Activated B cell treated with CpG ODN at 0.5 μM for 24 hours (primary cell): ENCODE measurements at regions not wholly inside any gene's neighbourhood (a gene's known extent, or its start where the extent isn't known, plus 50 kb on each side); places are given as distances from the start of the nearest gene placed in this dataset.

Experiments
- ATAC-seq: fragments of 200-7000 bp; cut with Tn5 transposase; one replicate; pipeline ENCODE4 v1.10.0; 2021; ENCODE audit warnings: low read depth, mild to moderate bottlenecking, moderate library complexity
- CTCF ChIA-PET: fragments of 350-600 bp; sonication (Branson Sonifier 250); formaldehyde crosslinking; loops from one replicate; lab custom pipeline; 2021; ENCODE audit warnings: antibody characterized with exemption; lab: Charles Lee
- POLR2A ChIA-PET: fragments of 350-600 bp; sonication (Branson Sonifier 250); formaldehyde crosslinking; loops from one replicate; lab custom pipeline; 2021; ENCODE audit warnings: antibody characterized with exemption; lab: Charles Lee
- DNase-seq: peaks from one replicate; pipeline ENCODE4 v3.0.0; 2022
- H3K27ac Mint-ChIP-seq: one replicate; pipeline ENCODE4 v1.8.0; 2020; ENCODE audit warnings: mixed read lengths
- H3K27me3 Mint-ChIP-seq: one replicate; pipeline ENCODE4 v1.8.0; 2021; ENCODE audit warnings: mixed read lengths
- H3K36me3 Mint-ChIP-seq: one replicate; pipeline ENCODE4 v1.8.0; 2021; ENCODE audit warnings: low read depth, mixed read lengths
- H3K4me1 Mint-ChIP-seq: one replicate; pipeline ENCODE4 v1.8.0; 2021; ENCODE audit warnings: mixed read lengths
- H3K4me3 Mint-ChIP-seq: one replicate; pipeline ENCODE4 v1.8.0; 2020; ENCODE audit warnings: mild to moderate bottlenecking, mixed read lengths
- H3K9me3 Mint-ChIP-seq: one replicate; pipeline ENCODE4 v1.8.0; 2020; ENCODE audit warnings: mixed read lengths
- CTCF ChIP-seq: fragments of 200-600 bp; IDR thresholded peaks from one replicate; pipeline ENCODE4 v1.8.0; 2022; ENCODE audit warnings: antibody characterized with exemption, mild to moderate bottlenecking
- intact Hi-C: fragments of 100-400 bp; cut with micrococcal nuclease; formaldehyde crosslinking; loops from one replicate; pipeline ENCODE4 v1.15.1; 2024

GRCh38 chr2:122061206-122061605, 305.8 kb downstream of the TSN start:
- DNase-seq (no peak), ATAC-seq (no peak)
- CTCF ChIA-PET = no interaction called here
- H3K27ac Mint-ChIP-seq = no peak overlapping the region
- no peaks in the 10 kb centered on the region for H3K9me3 Mint-ChIP-seq
- no peaks in the 10 kb centered on the region for H3K36me3 Mint-ChIP-seq
- no peaks in the 10 kb centered on the region for H3K4me1 Mint-ChIP-seq
- H3K4me3 Mint-ChIP-seq = no peak overlapping the region
- POLR2A ChIA-PET = no interaction called here
- TF ChIP-seq CTCF = no peak
- intact Hi-C loops = no loop called here
- no peaks in the 10 kb centered on the region for H3K27me3 Mint-ChIP-seq

DNA sequence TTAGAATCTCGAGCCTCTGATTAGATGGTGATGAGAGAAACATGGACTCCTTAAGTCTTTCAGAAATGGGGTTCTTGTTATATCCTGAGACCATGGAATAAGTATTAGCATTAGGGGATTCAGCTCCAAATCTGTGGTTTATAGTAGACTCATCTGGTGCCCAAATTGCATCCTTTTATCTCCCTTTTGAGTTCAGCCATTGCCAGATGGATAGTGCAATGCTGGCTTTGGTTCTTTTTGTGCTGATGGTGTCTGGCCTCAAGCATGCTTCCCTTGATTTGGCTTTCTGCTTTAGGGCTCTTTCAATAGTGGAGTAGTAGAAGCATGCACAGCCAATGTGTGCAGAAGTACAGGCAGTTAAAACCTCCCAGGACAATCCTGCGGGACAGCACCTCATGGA, 306.4 kb downstream of the TSN start:
- no peak overlapping the region for H3K27ac Mint-ChIP-seq
- ATAC-seq = no peak
- no peak for TF ChIP-seq CTCF
- intact Hi-C loops = no loop called here
- CTCF ChIA-PET = no interaction called here
- H3K27me3 Mint-ChIP-seq = no peaks in the 10 kb centered on the region
- H3K4me3 Mint-ChIP-seq = no peak overlapping the region
- no peaks in the 10 kb centered on the region for H3K4me1 Mint-ChIP-seq
- DNase-seq = no peak
- no peaks in the 10 kb centered on the region for H3K36me3 Mint-ChIP-seq
- POLR2A ChIA-PET = no interaction called here
- H3K9me3 Mint-ChIP-seq = no peaks in the 10 kb centered on the region

DNA sequence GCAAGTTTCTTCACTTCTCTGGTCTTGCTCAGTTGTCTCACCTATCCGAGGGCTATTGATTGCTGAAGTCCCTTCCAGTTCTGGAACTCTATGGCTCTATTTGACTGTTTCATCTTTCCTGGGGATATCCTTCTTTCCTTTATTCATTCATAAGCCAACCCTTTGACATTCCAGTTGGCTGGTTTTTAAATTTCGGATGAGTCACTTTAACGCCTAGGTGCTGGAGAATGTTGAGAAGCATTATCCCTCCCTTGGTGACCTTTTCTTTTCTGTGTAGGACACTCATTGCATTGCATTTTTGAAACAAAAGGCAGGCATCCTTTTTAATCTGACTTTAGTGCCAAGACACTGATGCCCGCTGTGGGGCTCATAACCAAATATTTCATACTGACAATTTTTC, 307.1 kb downstream of the TSN start:
- H3K36me3 Mint-ChIP-seq = no peaks in the 10 kb centered on the region
- POLR2A ChIA-PET = no interaction called here
- no peak overlapping the region for H3K4me3 Mint-ChIP-seq
- TF ChIP-seq CTCF = no peak
- no peak overlapping the region for H3K27ac Mint-ChIP-seq
- no peaks in the 10 kb centered on the region for H3K27me3 Mint-ChIP-seq
- CTCF ChIA-PET = no interaction called here
- H3K9me3 Mint-ChIP-seq = no peaks in the 10 kb centered on the region
- no peaks in the 10 kb centered on the region for H3K4me1 Mint-ChIP-seq
- DNase-seq (no peak), ATAC-seq (no peak)
- intact Hi-C loops = no loop called here

DNA sequence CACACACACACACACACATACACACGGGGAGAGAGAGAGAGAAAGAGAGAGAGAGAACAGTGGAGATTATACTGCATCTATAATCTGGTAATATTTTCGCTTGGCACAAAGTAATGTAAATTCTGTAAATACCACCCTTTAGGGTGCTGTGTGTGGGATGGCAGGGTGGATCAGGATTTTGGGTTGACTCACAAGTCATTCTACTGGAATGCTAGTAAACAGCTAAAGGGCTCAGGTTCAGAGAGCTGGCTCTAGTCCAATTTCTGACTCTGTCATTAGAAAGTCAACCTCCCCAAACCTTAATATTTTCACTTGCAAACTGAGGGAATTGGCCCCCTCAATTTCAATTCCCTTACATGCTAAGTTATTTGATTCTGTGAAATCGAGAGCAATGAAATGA, 308.3 kb downstream of the TSN start:
- no peak for DNase-seq
- H3K9me3 Mint-ChIP-seq = no peaks in the 10 kb centered on the region
- ATAC-seq = no peak
- H3K4me3 Mint-ChIP-seq = no peak overlapping the region
- intact Hi-C loops = no loop called here
- no peak overlapping the region for H3K27ac Mint-ChIP-seq
- no peaks in the 10 kb centered on the region for H3K36me3 Mint-ChIP-seq
- ChIA-PET CTCF (no interaction called here), POLR2A (no interaction called here)
- no peaks in the 10 kb centered on the region for H3K27me3 Mint-ChIP-seq
- H3K4me1 Mint-ChIP-seq = no peaks in the 10 kb centered on the region
- no peak for TF ChIP-seq CTCF

GRCh38 chr2:122070241-122070731, 314.8 kb downstream of the TSN start:
- Mint-ChIP-seq H3K36me3 (no peaks in the 10 kb centered on the region), H3K27me3 (no peaks in the 10 kb centered on the region), H3K27ac (no peak overlapping the region), H3K4me3 (no peak overlapping the region), H3K9me3 (no peaks in the 10 kb centered on the region), H3K4me1 (no peaks in the 10 kb centered on the region)
- ATAC-seq = no peak
- no peak for DNase-seq
- ChIA-PET CTCF (no interaction called here), POLR2A (no interaction called here)
- TF ChIP-seq CTCF = no peak
- intact Hi-C loops = no loop called here
